ENCODE measurements at regions not wholly inside any gene's neighbourhood (a gene's known extent, or its start where the extent isn't known, plus 50 kb on each side); places are given as distances from the start of the nearest gene placed in this dataset.
"Not testable (repeated sequence)": the region's sequence is repeated elsewhere in the genome, so short reads cannot be mapped to it uniquely, and the experiment has no call there.

DNA sequence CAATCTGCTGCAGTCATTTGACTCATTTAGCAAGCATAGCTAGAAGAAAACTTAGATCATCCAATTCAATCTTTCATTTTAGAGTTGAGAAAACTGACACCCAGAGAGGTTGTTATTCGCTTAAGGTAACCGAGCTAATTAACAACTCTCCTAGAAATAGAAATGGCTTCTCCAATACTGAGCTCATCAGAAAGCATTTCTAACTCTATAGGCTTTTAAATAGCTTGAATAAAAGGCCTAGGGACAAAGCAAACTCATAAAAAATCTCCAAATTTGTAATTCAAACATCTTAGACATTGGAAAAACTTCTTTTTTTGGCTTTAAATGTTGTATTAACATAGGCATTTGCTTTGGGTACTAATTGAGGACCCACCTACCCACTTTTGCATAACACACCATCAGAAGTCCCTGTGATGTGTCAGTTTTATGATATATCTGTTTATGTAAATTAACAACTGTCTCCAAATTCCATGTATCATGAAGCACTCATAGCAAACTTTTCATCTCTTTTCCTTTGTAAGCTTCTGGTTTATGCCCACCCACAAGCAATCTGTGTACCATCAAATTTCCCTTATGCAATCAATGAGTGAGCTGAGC, 343.9 kb upstream of the CHST9 start:
- no peak for FAIRE-seq

DNA sequence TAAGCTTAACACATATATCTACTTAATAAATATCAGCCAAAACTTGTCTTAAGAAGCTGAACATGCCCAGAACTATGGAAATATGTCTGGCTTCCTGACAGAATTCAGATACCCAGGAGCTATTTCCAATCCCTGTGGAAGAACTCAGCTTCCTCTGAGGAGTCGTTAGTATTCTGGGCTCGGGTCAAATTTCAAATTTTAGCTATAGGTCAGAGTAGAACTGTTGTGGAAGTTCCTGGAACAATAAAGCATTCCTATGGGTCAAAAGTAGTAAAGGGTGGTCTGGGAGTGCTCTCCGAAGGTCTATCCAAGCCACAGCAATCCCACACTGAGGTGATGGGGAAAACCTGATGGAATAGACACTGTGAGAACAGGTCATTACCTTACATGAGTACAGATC, 342.7 kb upstream of the CHST9 start:
- DNase-seq (ENCODE audit: low read depth) (no peak), FAIRE-seq (no peak)
- Histone ChIP-seq H3K4me3 (ENCODE audit: low read depth, low read length) (no peak overlapping the region), H3K36me3 (ENCODE audit: control insufficient read depth, insufficient read depth, low read length) (no peaks in the 10 kb centered on the region), H3K27me3 (ENCODE audit: control insufficient read depth, insufficient read depth, low read length) (no peaks in the 10 kb centered on the region)
- no peak for TF ChIP-seq CTCF (IDR thresholded peaks at IDR 0.05; ENCODE audit: insufficient read depth, low read length, severe bottlenecking)

More for the DNA sequence above, 343.9 kb upstream of the CHST9 start:
- no peak for DNase-seq (ENCODE audit: low read depth)
- Histone ChIP-seq H3K4me3 (ENCODE audit: low read depth, low read length) (no peak overlapping the region), H3K27me3 (ENCODE audit: control insufficient read depth, insufficient read depth, low read length) (no peaks in the 10 kb centered on the region), H3K36me3 (ENCODE audit: control insufficient read depth, insufficient read depth, low read length) (no peaks in the 10 kb centered on the region)
- TF ChIP-seq CTCF (IDR thresholded peaks at IDR 0.05; ENCODE audit: insufficient read depth, low read length, severe bottlenecking): no peak

- no peak for FAIRE-seq
- Histone ChIP-seq H3K4me3 (ENCODE audit: low read depth, low read length) (no peak overlapping the region), H3K36me3 (ENCODE audit: control insufficient read depth, insufficient read depth, low read length) (no peaks in the 10 kb centered on the region), H3K27me3 (ENCODE audit: control insufficient read depth, insufficient read depth, low read length) (no peaks in the 10 kb centered on the region)
- DNase-seq (ENCODE audit: low read depth): no peak
- no peak for TF ChIP-seq CTCF (IDR thresholded peaks at IDR 0.05; ENCODE audit: insufficient read depth, low read length, severe bottlenecking)
Observed at GRCh38 chr18:27520401-27520800, 335.3 kb upstream of the CHST9 start.

- H3K36me3 ChIP-seq (ENCODE audit: control insufficient read depth, insufficient read depth, low read length); H3K4me3 ChIP-seq (ENCODE audit: low read depth, low read length); H3K27me3 ChIP-seq (ENCODE audit: control insufficient read depth, insufficient read depth, low read length); DNase-seq (ENCODE audit: low read depth); FAIRE-seq: not testable (repeated sequence)
Observed at GRCh38 chr18:27510036-27510633, 325.0 kb upstream of the CHST9 start.

DNA sequence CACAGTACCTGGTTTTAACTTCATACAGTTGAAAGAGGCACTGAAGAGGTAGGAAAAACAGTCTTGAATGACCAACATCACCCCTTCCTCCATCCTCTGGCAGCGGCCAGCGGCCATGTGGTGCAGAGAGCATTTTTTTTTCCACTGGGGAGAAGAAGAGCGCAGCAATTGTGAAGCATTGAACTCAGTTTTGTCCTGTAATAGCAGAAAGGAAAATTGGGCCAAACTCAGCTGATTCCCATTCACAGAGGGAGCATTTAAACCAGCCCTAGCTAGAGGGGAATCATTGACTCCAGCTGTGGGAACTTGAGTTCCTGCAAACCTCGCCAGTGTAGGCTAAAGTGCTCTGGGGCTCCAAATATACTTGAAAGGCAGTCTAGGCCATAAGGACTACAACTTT, 316.6 kb upstream of the CHST9 start:
- no peaks in the 10 kb centered on the region for H3K27me3 ChIP-seq (ENCODE audit: control insufficient read depth, insufficient read depth, low read length)
- FAIRE-seq: no peak
- no peak overlapping the region for H3K4me3 ChIP-seq (ENCODE audit: low read depth, low read length)
- no peak for TF ChIP-seq CTCF (IDR thresholded peaks at IDR 0.05; ENCODE audit: insufficient read depth, low read length, severe bottlenecking)
- DNase-seq (ENCODE audit: low read depth): no peak
- no peaks in the 10 kb centered on the region for H3K36me3 ChIP-seq (ENCODE audit: control insufficient read depth, insufficient read depth, low read length)

GRCh38 chr18:27500531-27500930, 315.4 kb upstream of the CHST9 start:
- no peak for TF ChIP-seq CTCF (IDR thresholded peaks at IDR 0.05; ENCODE audit: insufficient read depth, low read length, severe bottlenecking)

More at GRCh38 chr18:27500531-27500930, 315.4 kb upstream of the CHST9 start:
- H3K36me3 ChIP-seq (ENCODE audit: control insufficient read depth, insufficient read depth, low read length): no peaks in the 10 kb centered on the region
- FAIRE-seq (no peak), DNase-seq (ENCODE audit: low read depth) (no peak)
- H3K4me3 ChIP-seq (ENCODE audit: low read depth, low read length): no peak overlapping the region
- no peaks in the 10 kb centered on the region for H3K27me3 ChIP-seq (ENCODE audit: control insufficient read depth, insufficient read depth, low read length)

Data from bronchial epithelial cell (primary cell).